Umbilical cord (tissue), 1 donor: ENCODE measurements at regions not wholly inside any gene's neighbourhood (a gene's known extent, or its start where the extent isn't known, plus 50 kb on each side); places are given as distances from the start of the nearest gene placed in this dataset.

Source experiments
- DNase-seq: peaks from one replicate; pipeline ENCODE4 v3.0.0-alpha.2; 2015; ENCODE audit warnings: low spot score

DNA sequence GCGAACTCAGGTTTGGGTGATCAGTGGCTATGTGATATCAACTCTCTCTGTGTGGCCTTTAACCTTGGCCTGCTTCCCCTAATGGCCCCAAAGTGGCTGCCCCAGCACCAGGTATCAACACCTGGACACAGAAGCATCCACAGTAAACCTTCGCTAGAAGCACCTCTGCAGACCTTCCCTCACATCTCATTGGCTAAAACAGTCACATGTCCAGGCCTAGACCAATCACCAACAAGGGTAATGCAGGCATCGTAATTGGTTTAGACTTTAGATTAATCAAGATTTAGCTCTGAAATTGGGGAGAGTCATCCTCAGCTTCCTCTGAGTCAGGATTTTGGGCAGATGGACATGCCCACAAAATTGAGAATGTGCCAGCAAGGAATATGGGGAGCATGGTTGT, 92.5 kb upstream of the MYL2 start:
- no peak for DNase-seq

DNA sequence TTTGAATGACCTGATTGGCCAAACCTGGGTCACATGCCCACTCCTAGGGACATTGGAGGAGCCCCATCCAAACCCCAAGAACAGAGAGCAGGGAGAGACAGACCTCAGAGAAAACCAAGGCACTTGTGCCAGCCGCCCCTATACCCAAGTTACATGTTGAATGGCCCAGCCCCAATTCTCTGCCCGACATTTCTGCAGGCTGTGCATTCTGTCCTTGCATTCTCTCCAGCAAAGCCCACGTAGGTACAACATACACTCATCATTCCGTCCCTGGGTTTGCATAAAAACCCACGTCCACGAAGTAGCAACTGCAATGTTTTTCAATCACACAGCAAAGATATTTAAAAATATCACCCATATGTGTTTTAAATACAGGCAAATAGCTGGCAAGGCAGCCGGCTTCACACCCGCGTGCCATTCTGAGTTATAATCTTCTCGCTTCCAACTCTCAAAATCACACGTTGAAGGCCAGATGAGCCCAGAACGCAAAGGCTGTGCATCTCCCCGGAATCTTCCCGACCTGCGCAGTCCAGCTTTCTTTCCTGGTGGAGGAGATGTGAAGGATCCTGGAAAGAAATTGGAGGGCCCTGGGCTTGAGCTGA, 91.7 kb upstream of the MYL2 start:
- DNase-seq: no peak

DNA sequence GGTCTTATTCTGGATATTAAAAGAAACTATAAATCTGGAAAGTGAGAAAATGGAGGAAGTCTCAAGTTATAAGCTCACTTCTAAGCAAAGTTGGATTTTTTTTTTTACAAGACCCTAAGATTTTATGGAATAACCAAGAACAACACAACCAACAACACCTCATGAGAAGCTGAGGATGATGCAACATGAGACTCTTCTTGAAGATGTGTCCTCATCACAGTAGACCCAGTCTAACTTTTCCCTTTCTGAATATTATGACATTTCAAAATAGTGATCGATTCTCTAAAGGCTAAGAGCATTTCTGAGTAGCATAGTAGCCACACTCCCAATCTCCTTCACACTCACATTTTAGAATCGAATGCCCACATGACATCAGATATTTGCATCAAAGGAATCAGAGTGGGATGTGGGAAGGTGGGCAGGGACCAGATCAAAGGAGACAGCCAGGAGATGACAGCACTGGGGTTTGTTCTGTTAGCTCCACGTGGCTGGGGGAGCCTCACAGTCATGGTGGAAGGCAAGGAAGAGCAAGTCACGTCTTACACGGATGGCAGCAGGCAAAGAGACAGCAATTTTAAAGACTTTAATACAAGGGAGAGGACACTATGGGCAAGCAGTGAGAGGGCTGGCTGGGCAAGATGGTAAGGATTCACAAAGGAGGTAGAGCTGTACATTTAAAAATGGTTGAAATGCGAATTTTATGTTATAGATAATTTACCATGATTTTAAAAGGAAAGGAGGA, 90.7 kb upstream of the MYL2 start:
- no peak for DNase-seq

DNA sequence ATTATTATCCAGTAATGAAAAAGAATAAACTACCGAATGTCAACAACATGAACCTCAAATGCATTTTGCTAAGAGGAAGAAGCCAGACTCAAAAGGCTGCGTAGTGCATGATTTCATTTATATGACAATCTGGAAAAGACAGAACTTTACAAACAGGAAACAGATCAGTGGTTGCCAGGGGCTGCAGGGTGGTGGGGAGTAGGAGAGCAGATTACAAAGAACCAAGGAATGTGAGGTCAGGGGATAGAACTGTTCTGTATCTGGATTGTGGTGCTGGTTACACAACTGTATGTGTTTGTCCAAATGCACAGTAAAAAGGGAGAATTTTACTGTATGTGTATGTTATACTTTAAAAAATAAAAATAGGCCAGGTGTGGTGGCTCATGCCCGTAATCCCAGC, 89.7 kb upstream of the MYL2 start:
- no peak for DNase-seq

DNA sequence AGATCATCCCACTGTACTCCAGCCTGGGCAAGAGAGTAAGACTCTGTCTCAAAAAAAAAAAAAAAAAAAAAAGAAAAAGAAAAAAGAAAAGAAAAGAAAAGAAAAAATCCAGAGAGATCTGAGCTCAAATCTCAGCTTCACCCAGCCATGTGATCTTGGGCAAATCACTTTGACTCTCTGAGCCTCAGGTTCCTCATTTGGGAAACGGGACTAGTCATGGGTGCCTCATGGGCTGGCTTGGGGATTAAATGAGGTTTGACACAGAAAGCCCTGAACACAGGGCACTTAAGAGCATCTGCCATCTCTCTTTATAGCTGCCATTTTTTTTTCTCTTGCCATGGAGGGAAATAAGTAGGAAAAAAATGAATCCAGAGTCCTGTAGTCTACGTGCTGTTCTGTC, 86.2 kb upstream of the MYL2 start:
- no peak for DNase-seq

DNA sequence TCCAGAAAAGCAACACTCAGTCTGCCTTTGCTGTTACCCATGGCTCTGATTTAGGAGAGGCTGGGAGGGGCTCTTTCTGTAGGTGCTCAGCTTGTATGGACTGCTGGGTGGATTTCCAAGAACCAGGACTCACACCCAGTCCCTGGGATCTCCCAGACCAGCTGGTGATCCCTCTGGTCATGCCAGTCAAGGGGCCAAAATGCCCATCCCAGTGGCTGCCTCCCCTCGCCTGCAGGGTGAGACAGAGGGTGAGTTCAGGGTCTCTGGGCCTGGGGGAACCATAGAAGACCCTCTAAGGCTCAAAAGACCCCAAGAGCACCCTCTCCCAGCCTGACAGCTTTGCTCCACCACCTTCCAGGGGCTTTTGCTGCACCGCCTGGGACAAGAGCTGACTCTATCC, 78.6 kb upstream of the MYL2 start:
- DNase-seq: no peak

DNA sequence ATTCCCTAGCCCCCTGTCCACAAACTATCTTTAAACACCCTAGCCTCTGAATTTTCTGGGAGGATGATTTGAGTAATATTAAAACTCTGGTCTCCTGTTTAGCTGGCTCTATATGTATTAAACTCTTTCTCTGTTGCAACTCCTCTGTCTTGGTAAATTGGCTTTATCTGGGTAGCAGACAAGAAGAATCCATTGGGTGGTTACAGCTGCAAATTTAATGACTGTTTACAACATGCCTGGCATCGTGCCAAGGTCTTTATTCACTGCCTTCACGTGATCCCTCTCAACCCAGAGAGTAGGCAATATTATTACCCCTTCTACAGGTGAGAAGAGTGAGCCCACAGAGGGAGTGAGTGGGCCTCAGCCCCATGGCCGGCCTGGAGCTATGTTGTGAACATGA, 77.8 kb upstream of the MYL2 start:
- DNase-seq: no peak

DNA sequence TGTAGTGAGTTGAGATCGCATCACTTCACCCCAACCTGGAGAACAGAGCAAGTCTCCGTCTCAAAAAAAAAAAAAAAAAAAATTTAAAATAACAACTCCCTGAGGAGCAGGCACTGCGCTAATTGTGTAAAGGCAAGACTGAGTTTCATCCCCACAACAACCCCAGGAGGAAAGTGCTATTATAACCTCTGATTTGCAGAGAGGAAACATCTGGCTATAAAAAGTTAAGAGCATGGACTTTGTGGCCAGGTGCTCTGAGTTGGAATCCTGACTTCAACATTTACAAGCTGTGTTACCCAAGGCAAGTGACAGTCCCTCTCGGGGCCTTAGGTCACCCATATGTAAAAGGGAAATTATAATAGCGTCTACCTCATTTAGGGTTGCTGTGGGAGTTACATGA, 76.0 kb upstream of the MYL2 start:
- no peak for DNase-seq

DNA sequence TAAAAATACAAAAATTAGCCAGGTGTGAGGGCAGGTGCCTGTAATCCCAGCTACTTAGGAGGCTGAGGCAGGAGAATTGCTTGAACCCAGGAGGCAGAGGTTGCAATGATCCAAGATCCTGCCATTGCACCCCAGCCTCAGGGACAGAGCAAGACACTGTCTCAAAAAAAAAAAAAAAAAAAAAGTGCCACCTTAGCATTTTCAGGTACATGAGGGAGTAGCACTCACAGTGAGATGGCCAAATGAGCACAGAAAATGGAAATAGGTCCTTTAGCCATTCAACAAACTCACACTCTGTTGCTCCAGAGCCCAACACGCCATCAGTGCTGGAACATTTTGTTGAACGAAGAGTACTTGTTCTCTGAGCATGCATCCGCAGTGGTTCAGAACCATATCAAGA, 75.2 kb upstream of the MYL2 start:
- DNase-seq: no peak

DNA sequence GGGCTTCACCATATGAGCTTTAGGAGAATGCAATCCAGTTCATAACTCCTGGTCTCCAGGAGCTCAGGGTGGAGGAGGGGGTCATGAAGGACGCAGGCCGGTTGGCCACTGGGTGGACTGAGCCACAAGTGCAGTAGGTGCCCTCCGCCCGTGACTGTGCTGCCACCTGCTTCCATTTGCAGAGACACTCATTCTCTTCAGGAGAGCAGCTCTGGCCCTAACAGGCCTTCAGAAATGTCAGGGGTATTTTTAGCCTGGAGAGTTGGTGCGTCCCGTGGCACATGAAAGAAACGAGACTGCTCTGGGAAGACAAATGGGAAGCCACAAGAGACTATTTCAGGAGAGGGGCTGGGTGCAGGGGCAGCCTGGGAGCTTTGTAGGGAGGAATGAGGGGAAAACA, 74.6 kb upstream of the MYL2 start:
- no peak for DNase-seq

DNA sequence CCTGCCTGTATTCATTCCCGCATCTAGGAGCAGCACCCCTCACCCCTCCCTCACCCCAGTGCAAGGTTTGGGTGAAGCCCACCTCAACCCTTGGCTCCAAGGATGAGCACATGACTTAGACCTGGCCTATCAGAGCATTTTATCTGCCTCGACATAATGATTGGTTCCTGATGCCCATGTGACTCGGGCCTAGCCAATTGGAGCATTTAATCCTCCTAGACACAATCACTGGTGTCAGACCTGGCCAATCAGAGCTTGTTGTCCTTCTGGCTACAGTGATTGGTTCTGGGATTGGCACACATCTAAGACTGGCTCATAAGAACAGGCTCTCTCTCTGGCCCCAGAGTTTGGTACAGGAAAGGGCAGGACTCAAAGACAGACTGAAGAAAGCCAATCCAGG, 73.1 kb upstream of the MYL2 start:
- no peak for DNase-seq

DNA sequence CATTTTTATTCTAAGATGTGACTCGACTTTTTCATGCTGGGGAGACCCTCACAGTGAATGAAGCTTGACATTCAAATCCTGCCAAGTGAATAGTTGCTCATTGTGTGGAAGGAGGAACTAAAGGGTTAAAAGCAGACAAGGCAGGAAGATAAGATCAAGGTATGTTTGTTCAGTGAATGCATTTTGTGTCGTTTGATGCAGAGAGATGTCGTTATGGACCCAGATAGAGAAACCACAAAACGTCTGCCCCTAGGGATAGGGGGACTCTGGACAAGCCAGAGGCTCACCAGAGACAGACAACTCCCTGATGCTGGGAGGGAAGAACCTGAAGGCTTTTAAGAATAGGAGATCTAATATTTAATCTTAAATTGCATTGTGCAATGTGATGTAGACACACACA, 72.5 kb upstream of the MYL2 start:
- DNase-seq: no peak

DNA sequence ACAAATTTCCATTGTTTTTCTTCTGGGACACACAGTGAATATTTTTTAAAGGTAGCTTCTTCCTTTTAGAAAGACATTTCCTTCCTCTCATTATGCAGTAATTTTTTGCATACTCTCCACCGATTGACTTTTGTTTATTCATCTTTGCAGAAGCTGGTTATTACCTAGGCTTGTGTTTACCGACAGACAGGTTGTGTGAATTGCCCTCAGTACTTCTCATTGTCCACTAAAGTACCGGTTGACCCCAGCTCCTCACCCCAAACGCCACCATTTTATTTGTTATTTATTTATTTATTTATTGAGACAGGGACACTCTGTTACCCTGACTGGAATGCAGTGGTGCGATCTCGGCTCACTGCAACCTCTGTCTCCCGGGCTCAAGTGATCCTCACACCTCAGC, 63.4 kb upstream of the MYL2 start:
- DNase-seq: no peak

DNA sequence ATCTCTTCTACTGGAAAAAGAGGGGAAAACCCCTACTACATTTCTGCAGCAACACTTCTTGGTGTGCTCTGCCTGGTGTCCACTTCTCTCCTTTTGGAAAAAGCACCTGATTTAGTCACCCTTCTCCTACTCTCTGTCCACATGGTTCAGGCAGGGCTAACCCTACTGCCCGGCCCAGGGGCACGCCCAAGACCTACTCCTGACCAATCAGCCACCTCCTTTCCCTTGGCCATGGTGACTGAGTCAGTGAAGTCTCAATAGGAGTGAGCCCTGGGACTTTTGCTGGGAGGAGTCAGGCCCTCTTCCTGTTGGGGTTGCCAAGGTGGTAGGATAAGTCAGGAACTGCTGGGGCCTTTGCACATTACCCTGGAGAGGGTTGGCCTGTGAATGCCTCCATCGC, 52.5 kb upstream of the MYL2 start:
- no peak for DNase-seq

DNA sequence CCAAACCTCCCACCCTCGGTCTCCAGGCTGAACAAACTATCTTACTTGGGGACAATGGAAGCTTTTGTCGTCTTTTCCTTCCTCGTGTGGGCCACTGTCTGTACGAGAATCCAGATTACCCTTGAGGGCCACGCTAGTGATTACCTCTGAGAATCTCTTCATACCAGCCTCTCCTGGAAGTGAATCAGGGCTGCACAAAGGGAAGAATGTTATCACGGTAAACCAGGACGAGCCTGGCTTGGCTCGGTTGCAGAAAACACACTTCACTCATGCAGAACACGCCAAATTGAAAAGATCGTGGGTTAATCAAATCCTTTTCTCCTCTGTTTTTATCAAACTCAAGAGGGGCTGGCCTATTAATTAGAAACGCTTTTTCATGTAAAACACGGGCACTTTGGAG, 51.6 kb upstream of the MYL2 start:
- no peak for DNase-seq

DNA sequence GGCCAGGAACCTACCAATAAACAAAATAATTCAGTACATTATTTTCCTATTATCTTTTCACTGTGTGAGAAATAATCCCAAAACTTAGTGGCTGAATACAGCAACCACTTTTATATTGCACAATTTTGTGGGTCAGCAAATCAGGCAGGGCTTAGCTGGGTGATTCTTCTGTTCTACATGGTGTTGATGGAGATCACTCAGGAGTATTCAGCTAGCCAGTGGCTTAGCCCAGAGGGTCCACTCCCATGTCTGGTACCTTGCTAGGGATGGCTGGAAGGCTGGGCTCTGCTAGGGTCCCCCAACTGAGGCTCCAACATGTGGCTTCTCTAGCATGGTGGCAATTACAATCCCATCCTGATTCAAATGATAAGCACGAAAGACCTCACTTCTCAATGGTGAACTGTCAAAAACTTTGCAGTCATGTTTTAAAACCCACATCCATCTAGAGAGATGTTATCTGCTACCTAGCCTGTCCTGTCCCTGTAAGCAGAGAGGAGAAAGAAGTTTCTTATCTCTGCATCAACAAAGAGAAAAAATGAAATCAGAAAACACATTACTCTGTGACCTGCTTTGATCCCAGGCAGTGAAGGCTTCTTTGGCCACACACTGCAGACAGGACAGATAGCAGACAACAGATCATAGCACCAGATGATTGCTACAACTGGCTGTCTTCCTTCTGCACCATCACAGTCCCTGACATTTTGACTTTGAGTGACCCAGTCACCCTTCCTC, 51.0 kb upstream of the MYL2 start:
- DNase-seq: no peak
